Vagina (tissue), 2 donors: ENCODE measurements at regions not wholly inside any gene's neighbourhood (a gene's known extent, or its start where the extent isn't known, plus 50 kb on each side); places are given as distances from the start of the nearest gene placed in this dataset.

Experiments
- DNase-seq, 2 donors: peaks; one replicate each; pipeline ENCODE4 v3.0.0-alpha.2; 2017; ENCODE audit errors: extremely low spot score in 2 of 2
- H3K27ac ChIP-seq: fragments of 200-600 bp; sonication (generic); one replicate; pipeline ENCODE4 v1.5.1; 2019
- H3K27me3 ChIP-seq: fragments of 200-600 bp; sonication (generic); one replicate; pipeline ENCODE4 v1.5.1; 2019
- H3K36me3 ChIP-seq, 2 donors: fragments of 200-600 bp; sonication (generic); one replicate each; pipeline ENCODE4 v1.5.1; 2017 to 2019
- H3K4me1 ChIP-seq: fragments of 200-600 bp; sonication (generic); one replicate; pipeline ENCODE4 v1.5.1; 2019
- H3K4me3 ChIP-seq, 2 donors: fragments of 200-600 bp; sonication (generic); 1 replicate in 1 of 2; 2 replicates in 1 of 2; pipeline ENCODE4 v1.5.1; 2016 to 2019
- H3K9me3 ChIP-seq: fragments of 200-600 bp; sonication (generic); one replicate; pipeline ENCODE4 v1.5.1; 2019
- CTCF ChIP-seq, 3 experiments: fragments of 450-650 bp in 2 of 3; fragments of 200-600 bp in 1 of 3; sonication (generic) in 1 of 3; IDR thresholded peaks; one replicate each; pipeline ENCODE4 v1.5.1; 2017 to 2019; ENCODE audit warnings: antibody characterized with exemption in 3 of 3, mild to moderate bottlenecking in 2 of 3, moderate library complexity in 2 of 3
- POLR2A ChIP-seq, 2 donors: fragments of 450-650 bp; IDR thresholded peaks; one replicate each; pipeline ENCODE4 v1.6.1; 2017; ENCODE audit warnings: antibody characterized with exemption in 2 of 2, mild to moderate bottlenecking in 2 of 2, moderate library complexity in 2 of 2
- POLR2AphosphoS5 ChIP-seq, 2 donors: sonication (generic); formaldehyde crosslinking; IDR thresholded peaks; one replicate each; pipeline ENCODE4 v1.9.0; 2017; ENCODE audit warnings: antibody characterized with exemption in 2 of 2, mild to moderate bottlenecking in 2 of 2, low read depth in 1 of 2; ENCODE audit not compliant: insufficient read depth in 1 of 2
- intact Hi-C: fragments of 100-400 bp; cut with DNase I; formaldehyde crosslinking; loops from one replicate; pipeline ENCODE4 v1.15.1; 2023

- no peaks in the 10 kb centered on the region for H3K4me1 ChIP-seq
- no peaks in the 10 kb centered on the region for H3K36me3 ChIP-seq
- DNase-seq = no peak
- H3K4me3 ChIP-seq = no peak overlapping the region
- TF ChIP-seq CTCF (IDR thresholded peaks at IDR 0.05) (no peak), POLR2AphosphoS5 (IDR thresholded peaks at IDR 0.05; ENCODE audit: insufficient read depth in 1 of 2, low read depth in 1 of 2) (no peak), POLR2A (IDR thresholded peaks at IDR 0.05) (no peak)
- no peak overlapping the region for H3K27ac ChIP-seq
- H3K27me3 ChIP-seq = no peaks in the 10 kb centered on the region
- intact Hi-C loops = no loop called here
- H3K9me3 ChIP-seq = no peaks in the 10 kb centered on the region
These were observed 288.5 kb upstream of the CNR1 start for GRCh38 chr6:88454658-88455057.

GRCh38 chr6:88449770-88450169 is 283.6 kb upstream of the CNR1 start:
- no peaks in the 10 kb centered on the region for H3K9me3 ChIP-seq
- H3K4me3 ChIP-seq = no peak overlapping the region
- no peaks in the 10 kb centered on the region for H3K4me1 ChIP-seq
- no peak for DNase-seq
- H3K36me3 ChIP-seq = no peaks in the 10 kb centered on the region
- intact Hi-C loops = no loop called here
- no peak overlapping the region for H3K27ac ChIP-seq
- H3K27me3 ChIP-seq = no peaks in the 10 kb centered on the region
- TF ChIP-seq POLR2A (IDR thresholded peaks at IDR 0.05) = no peak

- no peak overlapping the region for H3K4me3 ChIP-seq
These were observed 279.2 kb upstream of the CNR1 start for GRCh38 chr6:88445188-88445965.

GRCh38 chr6:88443554-88443953 is 277.4 kb upstream of the CNR1 start:
- TF ChIP-seq CTCF (IDR thresholded peaks at IDR 0.05) = no peak
- no peak for TF ChIP-seq POLR2AphosphoS5 (IDR thresholded peaks at IDR 0.05; ENCODE audit: insufficient read depth in 1 of 2, low read depth in 1 of 2)
- no peak for TF ChIP-seq POLR2A (IDR thresholded peaks at IDR 0.05)
- H3K27ac ChIP-seq = no peak overlapping the region
- H3K9me3 ChIP-seq = no peaks in the 10 kb centered on the region
- no peaks in the 10 kb centered on the region for H3K27me3 ChIP-seq
- H3K4me3 ChIP-seq = no peak overlapping the region
- intact Hi-C loops = no loop called here
- no peak for DNase-seq
- H3K36me3 ChIP-seq = no peaks in the 10 kb centered on the region
- no peaks in the 10 kb centered on the region for H3K4me1 ChIP-seq

More at GRCh38 chr6:88445188-88445965, 279.2 kb upstream of the CNR1 start:
- Histone ChIP-seq H3K27me3 (no peaks in the 10 kb centered on the region), H3K4me1 (no peaks in the 10 kb centered on the region), H3K36me3 (no peaks in the 10 kb centered on the region), H3K27ac (no peak overlapping the region), H3K9me3 (no peaks in the 10 kb centered on the region)
- TF ChIP-seq CTCF (IDR thresholded peaks at IDR 0.05) = no peak
- TF ChIP-seq POLR2A (IDR thresholded peaks at IDR 0.05) = no peak
- TF ChIP-seq POLR2AphosphoS5 (IDR thresholded peaks at IDR 0.05; ENCODE audit: insufficient read depth in 1 of 2, low read depth in 1 of 2) = no peak
- intact Hi-C loops = no loop called here
- no peak for DNase-seq

GRCh38 chr6:88442737-88443136 is 276.6 kb upstream of the CNR1 start:
- intact Hi-C loops = no loop called here

More at GRCh38 chr6:88442737-88443136, 276.6 kb upstream of the CNR1 start:
- Histone ChIP-seq H3K9me3 (no peaks in the 10 kb centered on the region), H3K27ac (no peak overlapping the region), H3K4me3 (no peak overlapping the region), H3K36me3 (no peaks in the 10 kb centered on the region), H3K4me1 (no peaks in the 10 kb centered on the region), H3K27me3 (no peaks in the 10 kb centered on the region)
- DNase-seq = no peak
- TF ChIP-seq CTCF (IDR thresholded peaks at IDR 0.05) = no peak
